ENCODE measurements at regions not wholly inside any gene's neighbourhood (a gene's known extent, or its start where the extent isn't known, plus 50 kb on each side); places are given as distances from the start of the nearest gene placed in this dataset.
"Not testable (repeated sequence)": the region's sequence is repeated elsewhere in the genome, so short reads cannot be mapped to it uniquely, and the experiment has no call there.

GRCh38 chr11:19617696-19618523 is 94.7 kb upstream of the NAV2 start:
- DNase-seq (no peak), ATAC-seq (ENCODE audit: insufficient read depth, low read depth) (no peak)
- no peaks in the 10 kb centered on the region for H4K20me1 ChIP-seq (ENCODE audit: insufficient read depth, low read length)
- no peaks in the 10 kb centered on the region for H3K79me2 ChIP-seq (ENCODE audit: insufficient read depth, low read length)
- no peak overlapping the region for H2AFZ ChIP-seq (ENCODE audit: low read depth, low read length)
- no peaks in the 10 kb centered on the region for H3K9me3 ChIP-seq (ENCODE audit: insufficient read depth, low read length, severe bottlenecking)
- H3K4me3 ChIP-seq (ENCODE audit: low read depth in 1 of 2, low read length in 2 of 2), result no peak overlapping the region
- no peaks in the 10 kb centered on the region for H3K4me1 ChIP-seq (ENCODE audit: insufficient read depth, low read length)
- TF ChIP-seq CTCF (IDR thresholded peaks at IDR 0.05; ENCODE audit: borderline replicate concordance, extremely low read depth, low read length, poor library complexity, severe bottlenecking) (no peak), EZH2 (IDR thresholded peaks at IDR 0.05; ENCODE audit: borderline replicate concordance, low read depth, low read length, severe bottlenecking) (no peak)
- H3K9ac ChIP-seq (ENCODE audit: low read depth, low read length), result no peak overlapping the region
- H3K27me3 ChIP-seq (ENCODE audit: insufficient read depth, low read length, poor library complexity), result no peaks in the 10 kb centered on the region
- no peak overlapping the region for H3K27ac ChIP-seq (ENCODE audit: low read length)
- no peaks in the 10 kb centered on the region for H3K36me3 ChIP-seq (ENCODE audit: insufficient read depth, low read length)
- no peak overlapping the region for H3K4me2 ChIP-seq (ENCODE audit: insufficient read depth, low read length)

- no peaks in the 10 kb centered on the region for H3K9me3 ChIP-seq (ENCODE audit: insufficient read depth, low read length, severe bottlenecking)
- no peak overlapping the region for H3K27ac ChIP-seq (ENCODE audit: low read length)
These were observed 97.1 kb upstream of the NAV2 start for GRCh38 chr11:19615341-19616183.

GRCh38 chr11:19614370-19614940 is 98.2 kb upstream of the NAV2 start:
- no peak for DNase-seq
- Histone ChIP-seq H4K20me1 (ENCODE audit: insufficient read depth, low read length) (no peaks in the 10 kb centered on the region), H3K4me3 (ENCODE audit: low read depth in 1 of 2, low read length in 2 of 2) (no peak overlapping the region), H3K9me3 (ENCODE audit: insufficient read depth, low read length, severe bottlenecking) (no peaks in the 10 kb centered on the region), H3K79me2 (ENCODE audit: insufficient read depth, low read length) (no peaks in the 10 kb centered on the region), H3K27me3 (ENCODE audit: insufficient read depth, low read length, poor library complexity) (no peaks in the 10 kb centered on the region), H2AFZ (ENCODE audit: low read depth, low read length) (no peak overlapping the region), H3K9ac (ENCODE audit: low read depth, low read length) (no peak overlapping the region), H3K4me1 (ENCODE audit: insufficient read depth, low read length) (no peaks in the 10 kb centered on the region), H3K27ac (ENCODE audit: low read length) (no peak overlapping the region), H3K36me3 (ENCODE audit: insufficient read depth, low read length) (no peaks in the 10 kb centered on the region), H3K4me2 (ENCODE audit: insufficient read depth, low read length) (no peak overlapping the region)
- ATAC-seq (ENCODE audit: insufficient read depth, low read depth), result no peak
- no peak for TF ChIP-seq EZH2 (IDR thresholded peaks at IDR 0.05; ENCODE audit: borderline replicate concordance, low read depth, low read length, severe bottlenecking)
- TF ChIP-seq CTCF (IDR thresholded peaks at IDR 0.05; ENCODE audit: borderline replicate concordance, extremely low read depth, low read length, poor library complexity, severe bottlenecking), result no peak

More at GRCh38 chr11:19615341-19616183, 97.1 kb upstream of the NAV2 start:
- no peaks in the 10 kb centered on the region for H3K36me3 ChIP-seq (ENCODE audit: insufficient read depth, low read length)
- no peaks in the 10 kb centered on the region for H3K27me3 ChIP-seq (ENCODE audit: insufficient read depth, low read length, poor library complexity)
- ATAC-seq (ENCODE audit: insufficient read depth, low read depth) (no peak), DNase-seq (no peak)
- no peaks in the 10 kb centered on the region for H4K20me1 ChIP-seq (ENCODE audit: insufficient read depth, low read length)
- no peak overlapping the region for H3K4me3 ChIP-seq (ENCODE audit: low read depth in 1 of 2, low read length in 2 of 2)
- no peak overlapping the region for H3K4me2 ChIP-seq (ENCODE audit: insufficient read depth, low read length)
- no peaks in the 10 kb centered on the region for H3K4me1 ChIP-seq (ENCODE audit: insufficient read depth, low read length)
- no peak overlapping the region for H2AFZ ChIP-seq (ENCODE audit: low read depth, low read length)
- H3K9ac ChIP-seq (ENCODE audit: low read depth, low read length), result no peak overlapping the region
- TF ChIP-seq CTCF (IDR thresholded peaks at IDR 0.05; ENCODE audit: borderline replicate concordance, extremely low read depth, low read length, poor library complexity, severe bottlenecking) (no peak), EZH2 (IDR thresholded peaks at IDR 0.05; ENCODE audit: borderline replicate concordance, low read depth, low read length, severe bottlenecking) (no peak)
- H3K79me2 ChIP-seq (ENCODE audit: insufficient read depth, low read length), result no peaks in the 10 kb centered on the region

GRCh38 chr11:19612025-19612424 is 100.6 kb upstream of the NAV2 start:
- not testable (repeated sequence) for ATAC-seq (ENCODE audit: insufficient read depth, low read depth); H2AFZ ChIP-seq (ENCODE audit: low read depth, low read length); H4K20me1 ChIP-seq (ENCODE audit: insufficient read depth, low read length); H3K4me3 ChIP-seq (ENCODE audit: low read depth in 1 of 2, low read length in 2 of 2); H3K79me2 ChIP-seq (ENCODE audit: insufficient read depth, low read length); H3K27me3 ChIP-seq (ENCODE audit: insufficient read depth, low read length, poor library complexity); H3K4me2 ChIP-seq (ENCODE audit: insufficient read depth, low read length); H3K27ac ChIP-seq (ENCODE audit: low read length); H3K9ac ChIP-seq (ENCODE audit: low read depth, low read length); DNase-seq; H3K4me1 ChIP-seq (ENCODE audit: insufficient read depth, low read length); H3K9me3 ChIP-seq (ENCODE audit: insufficient read depth, low read length, severe bottlenecking); H3K36me3 ChIP-seq (ENCODE audit: insufficient read depth, low read length)
